PFSK-1 (cell line): ENCODE measurements at regions not wholly inside any gene's neighbourhood (a gene's known extent, or its start where the extent isn't known, plus 50 kb on each side); places are given as distances from the start of the nearest gene placed in this dataset.

Experiments used
- FOXP2 ChIP-seq: optimal IDR thresholded peaks from 2 replicates; pipeline ENCODE3; 2011; ENCODE audit warnings: borderline replicate concordance, control low read depth, inconsistent platforms; ENCODE audit not compliant: insufficient read depth; ENCODE audit errors: extremely low read length, extremely low read depth
- POLR2AphosphoS5 ChIP-seq: IDR thresholded peaks from 2 replicates; pipeline ENCODE4 v1.6.1; 2012; ENCODE audit warnings: low read depth, mild to moderate bottlenecking, control low read depth, low read length, moderate library complexity
- SIN3A ChIP-seq: IDR thresholded peaks from 2 replicates; pipeline ENCODE4 v1.6.1; 2012; ENCODE audit warnings: mild to moderate bottlenecking, low read length, moderate library complexity, borderline replicate concordance; ENCODE audit not compliant: insufficient read depth
- TAF1 ChIP-seq: IDR thresholded peaks from 2 replicates; pipeline ENCODE4 v1.6.1; 2012; ENCODE audit warnings: low read length, control low read depth, borderline replicate concordance; ENCODE audit not compliant: insufficient read depth
- TF ChIP-seq, protein P1 (sequence below), 2 experiments: IDR thresholded peaks; 2 replicates each; pipeline versions ENCODE4 v1.6.1 to v1.8.0; 2011 to 2012; ENCODE audit warnings: low read depth in 2 of 2, low read length in 2 of 2, control low read depth in 1 of 2, inconsistent platforms in 1 of 2, mild to moderate bottlenecking in 1 of 2, moderate library complexity in 1 of 2; ENCODE audit not compliant: insufficient read depth in 1 of 2

GRCh38 chr4:32684160-32684559 is 1964.0 kb downstream of the PCDH7 start:
- TF ChIP-seq, protein P1, sequence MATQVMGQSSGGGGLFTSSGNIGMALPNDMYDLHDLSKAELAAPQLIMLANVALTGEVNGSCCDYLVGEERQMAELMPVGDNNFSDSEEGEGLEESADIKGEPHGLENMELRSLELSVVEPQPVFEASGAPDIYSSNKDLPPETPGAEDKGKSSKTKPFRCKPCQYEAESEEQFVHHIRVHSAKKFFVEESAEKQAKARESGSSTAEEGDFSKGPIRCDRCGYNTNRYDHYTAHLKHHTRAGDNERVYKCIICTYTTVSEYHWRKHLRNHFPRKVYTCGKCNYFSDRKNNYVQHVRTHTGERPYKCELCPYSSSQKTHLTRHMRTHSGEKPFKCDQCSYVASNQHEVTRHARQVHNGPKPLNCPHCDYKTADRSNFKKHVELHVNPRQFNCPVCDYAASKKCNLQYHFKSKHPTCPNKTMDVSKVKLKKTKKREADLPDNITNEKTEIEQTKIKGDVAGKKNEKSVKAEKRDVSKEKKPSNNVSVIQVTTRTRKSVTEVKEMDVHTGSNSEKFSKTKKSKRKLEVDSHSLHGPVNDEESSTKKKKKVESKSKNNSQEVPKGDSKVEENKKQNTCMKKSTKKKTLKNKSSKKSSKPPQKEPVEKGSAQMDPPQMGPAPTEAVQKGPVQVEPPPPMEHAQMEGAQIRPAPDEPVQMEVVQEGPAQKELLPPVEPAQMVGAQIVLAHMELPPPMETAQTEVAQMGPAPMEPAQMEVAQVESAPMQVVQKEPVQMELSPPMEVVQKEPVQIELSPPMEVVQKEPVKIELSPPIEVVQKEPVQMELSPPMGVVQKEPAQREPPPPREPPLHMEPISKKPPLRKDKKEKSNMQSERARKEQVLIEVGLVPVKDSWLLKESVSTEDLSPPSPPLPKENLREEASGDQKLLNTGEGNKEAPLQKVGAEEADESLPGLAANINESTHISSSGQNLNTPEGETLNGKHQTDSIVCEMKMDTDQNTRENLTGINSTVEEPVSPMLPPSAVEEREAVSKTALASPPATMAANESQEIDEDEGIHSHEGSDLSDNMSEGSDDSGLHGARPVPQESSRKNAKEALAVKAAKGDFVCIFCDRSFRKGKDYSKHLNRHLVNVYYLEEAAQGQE (IDR thresholded peaks at IDR 0.05; ENCODE audit: insufficient read depth in 1 of 2, low read depth in 2 of 2, low read length in 2 of 2) = no peak
- TF ChIP-seq TAF1 (no peak), SIN3A (no peak), FOXP2 (no peak)

DNA sequence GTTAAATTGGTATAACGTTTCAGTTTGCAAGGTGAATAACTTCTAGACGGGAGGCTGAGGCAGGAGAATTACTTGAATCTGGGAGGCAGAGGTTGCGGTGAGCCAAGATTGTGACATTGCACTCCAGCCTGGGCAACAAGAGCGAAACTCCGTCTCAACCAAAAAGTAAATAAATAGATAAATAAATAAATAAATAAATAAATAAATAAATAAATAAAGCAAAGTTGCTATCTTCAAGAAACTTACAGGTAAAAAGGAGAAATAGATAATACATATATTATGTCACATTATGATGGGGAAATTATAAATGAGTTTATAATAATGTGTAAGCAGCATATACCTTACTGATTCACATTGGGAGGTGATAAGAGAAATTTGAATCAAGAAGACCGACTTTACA is 1966.0 kb downstream of the PCDH7 start:
- TF ChIP-seq, protein P1 (IDR thresholded peaks at IDR 0.05; ENCODE audit: insufficient read depth in 1 of 2, low read depth in 2 of 2, low read length in 2 of 2) = no peak
- TF ChIP-seq POLR2AphosphoS5 (no peak), SIN3A (no peak), FOXP2 (no peak), TAF1 (no peak)

- TF ChIP-seq SIN3A = no peak
- no peak for TF ChIP-seq TAF1
- no peak for TF ChIP-seq POLR2AphosphoS5
- TF ChIP-seq FOXP2 = no peak
- TF ChIP-seq, protein P1 (IDR thresholded peaks at IDR 0.05; ENCODE audit: insufficient read depth in 1 of 2, low read depth in 2 of 2, low read length in 2 of 2) = no peak
Observed at GRCh38 chr4:32689518-32689917, 1969.3 kb downstream of the PCDH7 start.

DNA sequence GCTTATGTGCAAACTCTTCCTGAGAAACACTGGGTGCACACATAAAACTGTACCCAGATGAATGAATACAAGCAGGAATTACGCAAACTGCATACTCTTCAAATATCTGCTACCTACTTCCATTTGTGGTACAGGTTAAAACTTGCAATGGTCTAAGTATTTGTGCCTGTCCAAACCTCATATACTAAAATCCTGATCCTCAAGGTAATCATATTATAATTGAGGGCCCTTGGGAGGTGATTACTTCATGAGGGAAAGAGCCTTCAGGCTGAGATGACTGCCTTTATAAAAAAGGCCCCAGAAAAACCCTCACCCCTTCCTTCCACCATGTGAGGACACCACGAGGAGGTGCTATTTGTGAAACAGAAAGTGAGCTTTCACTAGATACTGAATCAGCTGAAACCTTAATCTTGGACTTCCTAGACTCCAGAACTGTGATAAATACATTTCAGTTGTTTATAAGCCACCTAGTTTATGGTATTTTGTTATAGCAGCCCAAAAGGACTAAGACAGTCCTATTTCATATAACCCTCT is 1977.2 kb downstream of the PCDH7 start:
- no peak for TF ChIP-seq SIN3A
- TF ChIP-seq POLR2AphosphoS5 = no peak
- no peak for TF ChIP-seq TAF1
- no peak for TF ChIP-seq FOXP2
- TF ChIP-seq, protein P1 (IDR thresholded peaks at IDR 0.05; ENCODE audit: insufficient read depth in 1 of 2, low read depth in 2 of 2, low read length in 2 of 2) = no peak

- TF ChIP-seq FOXP2 (no peak), POLR2AphosphoS5 (no peak), TAF1 (no peak)
- TF ChIP-seq, protein P1 (IDR thresholded peaks at IDR 0.05; ENCODE audit: insufficient read depth in 1 of 2, low read depth in 2 of 2, low read length in 2 of 2) = no peak
Observed at GRCh38 chr4:32700838-32701237, 1980.7 kb downstream of the PCDH7 start.
